KMS-11 (cell line): ENCODE measurements at regions not wholly inside any gene's neighbourhood (a gene's known extent, or its start where the extent isn't known, plus 50 kb on each side); places are given as distances from the start of the nearest gene placed in this dataset.

Experiments used
- H2AFZ ChIP-seq: fragments of 200-600 bp; sonication (generic); 2 replicates; pipeline ENCODE4 v1.6.1; 2016; ENCODE audit warnings: antibody characterized with exemption, mixed run types, low read depth
- H3K27ac ChIP-seq: fragments of 200-600 bp; sonication (generic); 2 replicates; pipeline ENCODE4 v1.6.1; 2016; ENCODE audit warnings: mild to moderate bottlenecking, mixed run types
- H3K27me3 ChIP-seq: fragments of 200-600 bp; sonication (generic); 2 replicates; pipeline ENCODE4 v1.6.1; 2017; ENCODE audit warnings: mild to moderate bottlenecking, low read depth, mixed run types, moderate library complexity; ENCODE audit not compliant: insufficient read depth
- H3K36me3 ChIP-seq: fragments of 200-600 bp; sonication (generic); 2 replicates; pipeline ENCODE4 v1.6.1; 2017; ENCODE audit warnings: mild to moderate bottlenecking, mixed run types; ENCODE audit not compliant: insufficient read depth
- H3K4me1 ChIP-seq: fragments of 200-600 bp; sonication (generic); 2 replicates; pipeline ENCODE4 v1.6.1; 2016; ENCODE audit warnings: mild to moderate bottlenecking, low read depth, mixed run types; ENCODE audit not compliant: poor library complexity, severe bottlenecking
- H3K4me2 ChIP-seq: fragments of 200-600 bp; sonication (generic); 2 replicates; pipeline ENCODE4 v1.7.0; 2016; ENCODE audit warnings: mild to moderate bottlenecking, mixed run types
- H3K4me3 ChIP-seq: fragments of 200-600 bp; sonication (generic); IDR thresholded peaks from 2 replicates; pipeline ENCODE4 v1.6.1; 2017; ENCODE audit warnings: low read depth, low read length, mixed read lengths; ENCODE audit not compliant: insufficient read depth
- H3K79me2 ChIP-seq: fragments of 200-600 bp; sonication (generic); 2 replicates; pipeline ENCODE4 v1.6.1; 2016; ENCODE audit warnings: low read depth, mixed run types; ENCODE audit not compliant: insufficient read depth
- H3K9ac ChIP-seq: fragments of 200-600 bp; sonication (generic); 2 replicates; pipeline ENCODE4 v1.6.1; 2016; ENCODE audit warnings: mild to moderate bottlenecking, mixed run types
- H4K20me1 ChIP-seq: fragments of 200-600 bp; sonication (generic); 2 replicates; pipeline ENCODE4 v1.6.1; 2016; ENCODE audit warnings: mild to moderate bottlenecking, mixed run types; ENCODE audit not compliant: insufficient read depth
- TF ChIP-seq, protein P1 (sequence below): fragments of 200-600 bp; sonication (generic); conservative IDR thresholded peaks from 2 replicates; pipeline ENCODE4 v1.6.1; 2017; ENCODE audit warnings: low read depth, mild to moderate bottlenecking, antibody characterized with exemption, low read length, moderate library complexity, mixed read lengths

- Histone ChIP-seq H3K79me2 (no peaks in the 10 kb centered on the region), H4K20me1 (no peaks in the 10 kb centered on the region), H3K4me2 (no peak overlapping the region), H3K27me3 (no peaks in the 10 kb centered on the region), H3K4me3 (no peak overlapping the region), H3K36me3 (no peaks in the 10 kb centered on the region), H3K9ac (no peak overlapping the region), H3K27ac (no peak overlapping the region), H2AFZ (no peak overlapping the region), H3K4me1 (no peaks in the 10 kb centered on the region)
- TF ChIP-seq, protein P1, sequence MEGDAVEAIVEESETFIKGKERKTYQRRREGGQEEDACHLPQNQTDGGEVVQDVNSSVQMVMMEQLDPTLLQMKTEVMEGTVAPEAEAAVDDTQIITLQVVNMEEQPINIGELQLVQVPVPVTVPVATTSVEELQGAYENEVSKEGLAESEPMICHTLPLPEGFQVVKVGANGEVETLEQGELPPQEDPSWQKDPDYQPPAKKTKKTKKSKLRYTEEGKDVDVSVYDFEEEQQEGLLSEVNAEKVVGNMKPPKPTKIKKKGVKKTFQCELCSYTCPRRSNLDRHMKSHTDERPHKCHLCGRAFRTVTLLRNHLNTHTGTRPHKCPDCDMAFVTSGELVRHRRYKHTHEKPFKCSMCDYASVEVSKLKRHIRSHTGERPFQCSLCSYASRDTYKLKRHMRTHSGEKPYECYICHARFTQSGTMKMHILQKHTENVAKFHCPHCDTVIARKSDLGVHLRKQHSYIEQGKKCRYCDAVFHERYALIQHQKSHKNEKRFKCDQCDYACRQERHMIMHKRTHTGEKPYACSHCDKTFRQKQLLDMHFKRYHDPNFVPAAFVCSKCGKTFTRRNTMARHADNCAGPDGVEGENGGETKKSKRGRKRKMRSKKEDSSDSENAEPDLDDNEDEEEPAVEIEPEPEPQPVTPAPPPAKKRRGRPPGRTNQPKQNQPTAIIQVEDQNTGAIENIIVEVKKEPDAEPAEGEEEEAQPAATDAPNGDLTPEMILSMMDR: no peak
Observed at GRCh38 chr11:29009426-29009825, 901.2 kb downstream of the METTL15 start.

DNA sequence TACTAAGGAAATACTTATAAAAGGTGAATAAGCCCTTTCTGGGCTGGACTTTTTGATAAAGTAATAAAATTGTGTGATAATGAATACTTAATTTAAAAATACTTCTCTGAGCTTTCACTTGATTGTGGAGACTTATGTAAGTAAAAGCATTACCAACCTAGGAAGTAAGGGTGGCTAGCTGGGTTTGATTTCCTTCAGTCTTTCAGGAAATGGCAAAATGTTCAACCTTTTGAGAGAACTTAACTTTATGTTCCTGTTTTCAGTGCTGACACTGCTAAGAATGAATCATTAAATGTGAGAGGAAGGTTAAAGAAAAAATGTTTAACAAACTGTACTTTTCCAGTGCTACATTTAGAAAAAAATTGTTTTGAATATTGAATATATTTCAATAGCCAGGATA, 900.3 kb downstream of the METTL15 start:
- no peak overlapping the region for H3K4me2 ChIP-seq
- TF ChIP-seq, protein P1: no peak
- H3K36me3 ChIP-seq: no peaks in the 10 kb centered on the region
- H3K4me1 ChIP-seq: no peaks in the 10 kb centered on the region
- H3K27ac ChIP-seq: no peak overlapping the region
- H3K9ac ChIP-seq: no peak overlapping the region
- H3K4me3 ChIP-seq: no peak overlapping the region
- no peaks in the 10 kb centered on the region for H3K79me2 ChIP-seq
- H3K27me3 ChIP-seq: no peaks in the 10 kb centered on the region
- H2AFZ ChIP-seq: no peak overlapping the region
- no peaks in the 10 kb centered on the region for H4K20me1 ChIP-seq

DNA sequence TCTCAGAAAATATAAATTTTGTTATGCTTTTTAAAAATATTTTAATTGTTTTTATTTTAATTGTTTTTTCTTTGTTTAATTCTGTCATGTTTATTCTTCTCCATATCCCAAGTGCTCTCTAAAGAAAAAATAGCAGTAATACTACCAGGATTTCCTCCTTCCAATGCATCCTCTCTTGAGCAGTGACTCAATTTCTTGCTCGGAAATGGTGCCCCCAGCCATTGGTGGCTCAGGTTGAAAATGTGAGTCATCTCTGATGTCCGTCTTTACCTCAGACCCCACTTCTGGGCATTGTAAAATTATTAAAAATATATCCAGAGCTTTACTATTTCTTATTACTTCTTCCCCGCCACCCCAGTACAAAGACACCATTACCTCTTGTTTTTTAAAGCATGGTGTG, 898.5 kb downstream of the METTL15 start:
- no peak overlapping the region for H2AFZ ChIP-seq

GRCh38 chr11:29005401-29005980, 897.3 kb downstream of the METTL15 start:
- Histone ChIP-seq H3K79me2 (no peaks in the 10 kb centered on the region), H2AFZ (no peak overlapping the region), H3K4me2 (no peak overlapping the region), H3K4me3 (no peak overlapping the region), H3K36me3 (no peaks in the 10 kb centered on the region), H3K27me3 (no peaks in the 10 kb centered on the region), H4K20me1 (no peaks in the 10 kb centered on the region), H3K27ac (no peak overlapping the region), H3K9ac (no peak overlapping the region), H3K4me1 (no peaks in the 10 kb centered on the region)
- TF ChIP-seq, protein P1: no peak

More for the DNA sequence above, 898.5 kb downstream of the METTL15 start:
- no peaks in the 10 kb centered on the region for H3K36me3 ChIP-seq
- no peaks in the 10 kb centered on the region for H3K79me2 ChIP-seq
- H4K20me1 ChIP-seq: no peaks in the 10 kb centered on the region
- no peak overlapping the region for H3K9ac ChIP-seq
- H3K4me1 ChIP-seq: no peaks in the 10 kb centered on the region
- H3K4me2 ChIP-seq: no peak overlapping the region
- no peaks in the 10 kb centered on the region for H3K27me3 ChIP-seq
- no peak overlapping the region for H3K4me3 ChIP-seq
- TF ChIP-seq, protein P1: no peak
- no peak overlapping the region for H3K27ac ChIP-seq
